OCI-LY7 (cell line): ENCODE measurements at regions not wholly inside any gene's neighbourhood (a gene's known extent, or its start where the extent isn't known, plus 50 kb on each side); places are given as distances from the start of the nearest gene placed in this dataset.

Experiments
- BruUV-seq: library from RNA; stranded (reverse); fragments of 400-500 nt; replicated peaks from 2 replicates; lab custom pipeline; 2021; lab: Mats Ljungman, UMichigan
- CTCF ChIA-PET: fragments of 300-600 bp; sonication (Branson Sonifier 250); formaldehyde crosslinking; loops from one replicate; lab custom pipeline; 2022; ENCODE audit warnings: antibody characterized with exemption; ENCODE audit not compliant: unreplicated experiment; lab: Charles Lee
- POLR2A ChIA-PET: fragments of 300-600 bp; sonication (Branson Sonifier 250); formaldehyde crosslinking; loops from one replicate; lab custom pipeline; 2022; ENCODE audit warnings: antibody characterized with exemption; lab: Charles Lee
- DNase-seq: peaks from one replicate; pipeline ENCODE4 v3.0.0-alpha.2; 2015; ENCODE audit warnings: low spot score
- H2AFZ ChIP-seq: fragments of 200-600 bp; sonication (generic), shearing (Covaris generic); 2 replicates; pipeline ENCODE4 v1.6.1; 2014; ENCODE audit warnings: mild to moderate bottlenecking, antibody characterized with exemption, low read length, moderate library complexity
- H3K27ac ChIP-seq: fragments of 200-600 bp; sonication (generic); 2 replicates; pipeline ENCODE4 v1.5.1; 2014; ENCODE audit warnings: mixed run types, low read depth, mild to moderate bottlenecking, moderate library complexity, low read length, inconsistent platforms; ENCODE audit not compliant: poor library complexity, severe bottlenecking
- H3K36me3 ChIP-seq: fragments of 200-600 bp; sonication (generic); 2 replicates; pipeline ENCODE4 v1.6.1; 2014; ENCODE audit warnings: mild to moderate bottlenecking, antibody characterized with exemption, low read length, moderate library complexity, mixed read lengths; ENCODE audit not compliant: insufficient read depth
- H3K4me1 ChIP-seq: fragments of 200-600 bp; sonication (generic); 2 replicates; pipeline ENCODE4 v1.5.1; 2014; ENCODE audit warnings: mild to moderate bottlenecking, low read length; ENCODE audit not compliant: insufficient read depth, poor library complexity, severe bottlenecking
- H3K4me2 ChIP-seq: fragments of 200-600 bp; sonication (generic); 2 replicates; pipeline ENCODE4 v1.6.1; 2014; ENCODE audit warnings: mild to moderate bottlenecking, low read length
- H3K4me3 ChIP-seq: fragments of 200-600 bp; sonication (generic); 2 replicates; pipeline ENCODE4 v1.5.1; 2014; ENCODE audit warnings: mild to moderate bottlenecking, low read depth, low read length; ENCODE audit not compliant: poor library complexity, severe bottlenecking
- H3K79me2 ChIP-seq: fragments of 200-600 bp; sonication (generic); 2 replicates; pipeline ENCODE4 v1.6.1; 2016; ENCODE audit warnings: low read depth, mild to moderate bottlenecking, low read length, moderate library complexity, mixed read lengths; ENCODE audit not compliant: insufficient read depth
- H3K9me2 ChIP-seq: fragments of 200-600 bp; sonication (generic); 2 replicates; pipeline ENCODE4 v1.6.1; 2016; ENCODE audit warnings: mild to moderate bottlenecking, low read length, mixed read lengths; ENCODE audit not compliant: insufficient read depth
- H3K9me3 ChIP-seq: fragments of 200-600 bp; sonication (generic); 2 replicates; pipeline ENCODE4 v1.6.1; 2014; ENCODE audit warnings: mild to moderate bottlenecking, mixed run types, low read length, mixed read lengths
- H4K20me1 ChIP-seq: fragments of 200-600 bp; sonication (generic); 2 replicates; pipeline ENCODE4 v1.6.1; 2014; ENCODE audit warnings: mild to moderate bottlenecking, antibody characterized with exemption, low read length, moderate library complexity, mixed read lengths; ENCODE audit not compliant: insufficient read depth
- EZH2phosphoT487 ChIP-seq: fragments of 200-600 bp; sonication (generic); IDR thresholded peaks from 2 replicates; pipeline ENCODE4 v1.6.1; 2018; ENCODE audit warnings: low read depth, borderline replicate concordance, mild to moderate bottlenecking, mixed run types, antibody characterized with exemption, low read length, moderate library complexity, mixed read lengths
- intact Hi-C: fragments of 100-400 bp; cut with micrococcal nuclease; formaldehyde crosslinking; loops from one replicate; pipeline ENCODE4 v1.10.0; 2022; ENCODE audit not compliant: unreplicated experiment
- TF ChIP-seq, protein P1 (sequence below): fragments of 200-600 bp; sonication (generic); conservative IDR thresholded peaks from 2 replicates; pipeline ENCODE4 v1.5.1; 2014; ENCODE audit warnings: mild to moderate bottlenecking, antibody characterized with exemption, low read length, moderate library complexity, mixed read lengths

DNA sequence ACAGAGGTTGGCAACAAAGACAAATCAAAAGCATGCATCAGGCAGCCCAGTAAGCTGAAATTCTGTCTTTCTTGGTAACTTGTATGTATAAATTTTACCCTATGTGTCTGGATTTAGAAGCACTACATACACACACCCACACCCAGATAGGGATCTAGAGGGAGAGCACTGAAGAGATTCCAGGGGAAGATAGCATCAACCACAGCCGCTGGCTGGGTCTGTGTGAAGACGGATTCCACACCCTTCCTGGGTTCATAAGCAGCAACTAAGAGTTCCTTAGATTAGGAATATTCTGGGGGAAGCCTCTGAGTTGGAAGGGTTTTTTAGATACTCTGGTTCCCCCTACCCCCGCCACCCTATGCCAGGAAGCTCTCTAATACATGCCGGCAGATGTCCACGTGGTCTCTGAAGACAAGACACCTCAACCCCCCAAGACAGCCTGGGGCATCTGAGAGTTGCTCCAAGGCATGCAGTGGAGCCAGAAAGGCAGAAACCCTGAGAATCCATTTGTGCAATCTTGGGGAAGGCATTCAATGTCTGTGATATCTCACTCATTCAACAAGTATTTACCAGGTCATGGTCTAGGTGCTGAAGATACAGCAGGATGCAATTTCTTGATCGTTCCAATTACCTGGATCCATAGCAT is 86.4 kb downstream of the NOG start:
- Histone ChIP-seq H3K79me2 (no peaks in the 10 kb centered on the region), H3K9me3 (no peaks in the 10 kb centered on the region), H3K4me3 (no peak overlapping the region), H3K4me2 (no peak overlapping the region), H3K36me3 (no peaks in the 10 kb centered on the region), H3K9me2 (no peaks in the 10 kb centered on the region), H2AFZ (no peak overlapping the region), H4K20me1 (no peaks in the 10 kb centered on the region), H3K4me1 (no peaks in the 10 kb centered on the region), H3K27ac (no peak overlapping the region)
- no peak for DNase-seq
- ChIA-PET POLR2A (no interaction called here), CTCF (no interaction called here)
- no TSS peak for BruUV-seq
- intact Hi-C loops, result no loop called here
- TF ChIP-seq, protein P1, sequence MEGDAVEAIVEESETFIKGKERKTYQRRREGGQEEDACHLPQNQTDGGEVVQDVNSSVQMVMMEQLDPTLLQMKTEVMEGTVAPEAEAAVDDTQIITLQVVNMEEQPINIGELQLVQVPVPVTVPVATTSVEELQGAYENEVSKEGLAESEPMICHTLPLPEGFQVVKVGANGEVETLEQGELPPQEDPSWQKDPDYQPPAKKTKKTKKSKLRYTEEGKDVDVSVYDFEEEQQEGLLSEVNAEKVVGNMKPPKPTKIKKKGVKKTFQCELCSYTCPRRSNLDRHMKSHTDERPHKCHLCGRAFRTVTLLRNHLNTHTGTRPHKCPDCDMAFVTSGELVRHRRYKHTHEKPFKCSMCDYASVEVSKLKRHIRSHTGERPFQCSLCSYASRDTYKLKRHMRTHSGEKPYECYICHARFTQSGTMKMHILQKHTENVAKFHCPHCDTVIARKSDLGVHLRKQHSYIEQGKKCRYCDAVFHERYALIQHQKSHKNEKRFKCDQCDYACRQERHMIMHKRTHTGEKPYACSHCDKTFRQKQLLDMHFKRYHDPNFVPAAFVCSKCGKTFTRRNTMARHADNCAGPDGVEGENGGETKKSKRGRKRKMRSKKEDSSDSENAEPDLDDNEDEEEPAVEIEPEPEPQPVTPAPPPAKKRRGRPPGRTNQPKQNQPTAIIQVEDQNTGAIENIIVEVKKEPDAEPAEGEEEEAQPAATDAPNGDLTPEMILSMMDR, result no peak
- TF ChIP-seq EZH2phosphoT487, result no peak

DNA sequence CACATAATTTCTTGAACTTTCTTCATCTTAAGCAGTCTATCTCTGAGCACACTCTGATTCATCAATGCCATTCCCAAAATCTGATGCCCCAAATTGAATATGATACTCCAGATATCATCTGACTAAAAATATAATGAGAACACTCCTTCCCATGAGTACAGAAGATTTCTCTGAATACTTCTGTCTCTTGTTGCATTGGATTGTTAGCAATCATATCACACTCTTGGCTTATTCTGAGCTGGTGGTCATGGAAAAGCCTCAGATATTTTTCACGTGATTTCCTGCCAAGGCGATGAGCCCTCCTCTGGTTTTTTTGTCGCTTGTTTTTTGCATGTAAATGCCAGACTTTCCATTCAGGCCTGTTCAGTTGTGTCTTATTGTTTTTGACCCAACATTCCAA is 87.2 kb downstream of the NOG start:
- Histone ChIP-seq H3K79me2 (no peaks in the 10 kb centered on the region), H3K4me3 (no peak overlapping the region), H3K4me1 (no peaks in the 10 kb centered on the region), H3K9me3 (no peaks in the 10 kb centered on the region), H3K27ac (no peak overlapping the region), H3K4me2 (no peak overlapping the region), H4K20me1 (no peaks in the 10 kb centered on the region), H3K36me3 (no peaks in the 10 kb centered on the region), H2AFZ (no peak overlapping the region), H3K9me2 (no peaks in the 10 kb centered on the region)
- ChIA-PET CTCF (no interaction called here), POLR2A (no interaction called here)
- DNase-seq, result no peak
- intact Hi-C loops, result no loop called here
- TF ChIP-seq, protein P1, result no peak
- TF ChIP-seq EZH2phosphoT487, result no peak
- no TSS peak for BruUV-seq

DNA sequence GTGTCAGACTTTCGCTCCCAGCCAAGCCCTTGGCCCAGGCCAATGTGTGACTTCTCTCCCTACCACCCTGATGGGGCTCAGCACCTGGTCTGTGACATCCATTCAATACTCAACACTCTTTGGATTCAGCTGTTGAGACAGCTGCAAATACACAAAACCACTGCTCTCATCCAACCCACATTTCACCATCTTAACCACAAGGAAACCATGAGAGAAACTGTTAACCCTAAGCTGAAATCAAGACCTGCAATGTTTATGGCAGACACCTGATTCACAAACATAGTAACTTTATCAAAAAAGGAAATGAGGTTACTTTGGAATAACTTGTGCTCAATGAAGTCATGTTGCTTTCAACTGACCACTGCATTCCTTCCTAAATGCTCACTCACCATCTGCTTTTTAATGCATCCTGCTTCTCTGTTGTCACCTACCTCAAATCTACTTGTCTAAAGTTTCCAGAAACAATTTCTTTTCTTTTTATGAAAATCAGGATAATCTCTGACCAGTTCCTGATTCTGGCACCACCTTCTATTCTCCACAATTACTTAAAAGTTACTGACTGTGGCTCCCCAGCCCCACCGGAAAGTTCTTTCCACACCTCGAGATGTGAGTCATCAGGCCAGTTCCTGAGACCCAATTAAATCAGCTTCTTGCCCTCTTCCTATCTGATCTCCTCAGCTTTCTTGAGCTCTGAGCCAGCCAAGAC is 88.2 kb downstream of the NOG start:
- Histone ChIP-seq H3K79me2 (no peaks in the 10 kb centered on the region), H2AFZ (no peak overlapping the region), H3K9me2 (no peaks in the 10 kb centered on the region), H3K36me3 (no peaks in the 10 kb centered on the region), H3K4me1 (no peaks in the 10 kb centered on the region), H4K20me1 (no peaks in the 10 kb centered on the region), H3K4me2 (no peak overlapping the region), H3K9me3 (no peaks in the 10 kb centered on the region), H3K4me3 (no peak overlapping the region), H3K27ac (no peak overlapping the region)
- CTCF ChIA-PET, result no interaction called here
- BruUV-seq, result no TSS peak
- no peak for DNase-seq
- no peak for TF ChIP-seq EZH2phosphoT487
- TF ChIP-seq, protein P1, result no peak
- POLR2A ChIA-PET, result no interaction called here
- intact Hi-C loops, result no loop called here
